Fibroblast of lung (primary cell): ENCODE measurements at regions not wholly inside any gene's neighbourhood (a gene's known extent, or its start where the extent isn't known, plus 50 kb on each side); places are given as distances from the start of the nearest gene placed in this dataset.

Source experiments
- DNase-seq, 2 donors: peaks; one replicate each; pipeline versions ENCODE4 v3.0.0 to v3.0.0-alpha.2; 2010; ENCODE audit warnings: low read depth in 2 of 2
- H2AFZ ChIP-seq: 2 replicates; pipeline ENCODE4 v1.5.1; 2012; ENCODE audit warnings: low read length, control low read depth, inconsistent platforms
- H3K27ac ChIP-seq: 2 replicates; pipeline ENCODE4 v1.5.1; 2011; ENCODE audit warnings: low read length, control low read depth; ENCODE audit not compliant: insufficient read depth
- H3K27me3 ChIP-seq: 2 replicates; pipeline ENCODE4 v1.5.1; 2011; ENCODE audit warnings: mild to moderate bottlenecking, low read length; ENCODE audit not compliant: control insufficient read depth, insufficient read depth
- H3K36me3 ChIP-seq: 2 replicates; pipeline ENCODE4 v1.5.1; 2011; ENCODE audit warnings: low read length; ENCODE audit not compliant: control insufficient read depth, insufficient read depth
- H3K4me1 ChIP-seq: 2 replicates; pipeline ENCODE4 v1.5.1; 2011; ENCODE audit warnings: low read length; ENCODE audit not compliant: control insufficient read depth, insufficient read depth; ENCODE audit errors: extremely low read depth
- H3K4me2 ChIP-seq: 2 replicates; pipeline ENCODE4 v1.5.1; 2011; ENCODE audit warnings: low read length, control low read depth; ENCODE audit not compliant: insufficient read depth; ENCODE audit errors: extremely low read depth
- H3K4me3 ChIP-seq, 4 experiments: fragments of 200-600 bp in 1 of 4; sonication (generic) in 1 of 4; replicated peaks in 1 of 4; 2 replicates each; pipeline ENCODE4 v1.5.1; 2011 to 2016; ENCODE audit warnings: low read length in 4 of 4, low read depth in 3 of 4, mild to moderate bottlenecking in 3 of 4, control low read depth in 2 of 4, inconsistent platforms in 1 of 4, mixed read lengths in 1 of 4; ENCODE audit not compliant: insufficient read depth in 1 of 4; ENCODE audit errors: control extremely low read depth in 1 of 4
- H3K79me2 ChIP-seq: 2 replicates; pipeline ENCODE4 v1.5.1; 2012; ENCODE audit warnings: mild to moderate bottlenecking, low read length, inconsistent platforms; ENCODE audit not compliant: control insufficient read depth, insufficient read depth
- H3K9ac ChIP-seq: 2 replicates; pipeline ENCODE4 v1.5.1; 2011; ENCODE audit warnings: mild to moderate bottlenecking, low read length, control low read depth; ENCODE audit not compliant: insufficient read depth
- H3K9me3 ChIP-seq: 2 replicates; pipeline ENCODE4 v1.5.1; 2012; ENCODE audit warnings: low read depth, low read length; ENCODE audit not compliant: control insufficient read depth, insufficient read depth
- H4K20me1 ChIP-seq: 2 replicates; pipeline ENCODE4 v1.5.1; 2011; ENCODE audit warnings: low read length; ENCODE audit not compliant: control insufficient read depth, insufficient read depth; ENCODE audit errors: extremely low read depth
- CTCF ChIP-seq, 2 donors: IDR thresholded peaks in 1 of 2; conservative IDR thresholded peaks in 1 of 2; 1 replicate in 1 of 2; 2 replicates in 1 of 2; pipeline ENCODE4 v1.5.1; 2011 to 2012; ENCODE audit warnings: low read length in 2 of 2, control low read depth in 1 of 2, inconsistent platforms in 1 of 2, low read depth in 1 of 2, mild to moderate bottlenecking in 1 of 2
- EZH2 ChIP-seq: IDR thresholded peaks from 2 replicates; pipeline ENCODE4 v1.5.1; 2012; ENCODE audit warnings: low read length, control low read depth, mild to moderate bottlenecking; ENCODE audit errors: missing control alignments

DNA sequence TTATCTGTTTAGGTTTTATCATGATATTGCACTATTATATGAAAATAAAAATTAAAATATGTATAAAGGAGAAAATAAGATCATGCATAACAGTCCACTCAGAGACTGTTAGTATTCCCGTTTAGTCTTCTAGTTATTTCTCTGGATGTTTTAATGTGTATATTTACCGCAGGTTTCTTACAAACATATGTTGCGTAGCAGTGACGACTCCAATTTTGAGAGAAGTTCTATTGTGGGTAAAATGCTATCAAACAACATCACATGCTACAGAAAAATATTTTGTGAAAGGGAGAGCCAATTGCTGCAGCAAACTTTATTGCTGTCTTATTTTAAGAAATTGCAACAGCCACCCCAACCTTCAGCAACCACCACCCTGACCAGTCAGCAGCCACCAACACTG, 72.4 kb upstream of the NXT1 start:
- H3K36me3 ChIP-seq = no peaks in the 10 kb centered on the region

GRCh38 chr20:23277316-23277715, 73.3 kb upstream of the NXT1 start:
- Histone ChIP-seq H3K36me3 (no peaks in the 10 kb centered on the region), H3K9me3 (no peaks in the 10 kb centered on the region), H2AFZ (no peak overlapping the region), H3K27ac (no peak overlapping the region), H3K27me3 (no peaks in the 10 kb centered on the region), H4K20me1 (no peaks in the 10 kb centered on the region), H3K4me1 (no peaks in the 10 kb centered on the region), H3K4me2 (no peak overlapping the region), H3K4me3 (no peak overlapping the region), H3K9ac (no peak overlapping the region), H3K79me2 (no peaks in the 10 kb centered on the region)
- no peak for TF ChIP-seq CTCF (conservative IDR thresholded peaks at IDR 0.05 in 1 of 2, IDR thresholded peaks at IDR 0.05 in 1 of 2; ENCODE audit: low read depth in 1 of 2, low read length in 2 of 2)
- no peak for TF ChIP-seq EZH2
- DNase-seq = no peak

More for the DNA sequence above, 72.4 kb upstream of the NXT1 start:
- Histone ChIP-seq H4K20me1 (no peaks in the 10 kb centered on the region), H3K79me2 (no peaks in the 10 kb centered on the region), H3K4me3 (no peak overlapping the region), H3K9ac (no peak overlapping the region), H3K27ac (no peak overlapping the region), H3K4me2 (no peak overlapping the region), H3K9me3 (no peaks in the 10 kb centered on the region), H2AFZ (no peak overlapping the region), H3K4me1 (no peaks in the 10 kb centered on the region), H3K27me3 (no peaks in the 10 kb centered on the region)
- no peak for DNase-seq
- no peak for TF ChIP-seq CTCF (conservative IDR thresholded peaks at IDR 0.05 in 1 of 2, IDR thresholded peaks at IDR 0.05 in 1 of 2; ENCODE audit: low read depth in 1 of 2, low read length in 2 of 2)
- no peak for TF ChIP-seq EZH2

- no peak for DNase-seq
- Histone ChIP-seq H3K9ac (no peak overlapping the region), H3K27ac (no peak overlapping the region), H3K36me3 (no peaks in the 10 kb centered on the region), H2AFZ (no peak overlapping the region), H3K4me2 (no peak overlapping the region), H4K20me1 (no peaks in the 10 kb centered on the region), H3K27me3 (no peaks in the 10 kb centered on the region), H3K79me2 (no peaks in the 10 kb centered on the region), H3K4me1 (peaks cover 5% of the 10 kb centered on the region), H3K9me3 (no peaks in the 10 kb centered on the region), H3K4me3 (no peak overlapping the region)
- TF ChIP-seq EZH2 = no peak
- no peak for TF ChIP-seq CTCF (conservative IDR thresholded peaks at IDR 0.05 in 1 of 2, IDR thresholded peaks at IDR 0.05 in 1 of 2; ENCODE audit: low read depth in 1 of 2, low read length in 2 of 2)
Measured at GRCh38 chr20:23273776-23274175, 76.8 kb upstream of the NXT1 start.
